ENCODE measurements at regions not wholly inside any gene's neighbourhood (a gene's known extent, or its start where the extent isn't known, plus 50 kb on each side); places are given as distances from the start of the nearest gene placed in this dataset.

DNA sequence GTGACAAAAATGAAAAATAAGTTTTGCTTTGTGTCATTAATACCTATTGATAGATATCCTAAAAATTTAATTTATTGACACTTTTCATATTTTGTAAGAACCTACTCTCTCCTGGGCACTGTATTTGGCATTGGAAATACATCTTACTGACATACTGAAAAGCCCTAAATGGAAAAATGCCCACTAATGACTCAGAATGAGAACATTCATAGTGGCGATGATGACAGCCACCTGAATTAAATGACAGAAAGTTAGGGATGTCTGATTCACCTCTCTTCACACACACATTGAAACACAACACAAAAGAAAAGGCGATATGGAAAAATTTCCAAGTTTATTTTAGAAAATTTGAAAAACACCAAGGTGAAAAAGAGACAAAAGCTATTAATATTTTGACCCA, 992.3 kb downstream of the STPG2 start:
- peak; percentile 11 for DNase-seq (ENCODE audit: low read depth)
- no peak overlapping the region for H3K4me3 ChIP-seq (ENCODE audit: low read length)
- TF ChIP-seq, protein P1, sequence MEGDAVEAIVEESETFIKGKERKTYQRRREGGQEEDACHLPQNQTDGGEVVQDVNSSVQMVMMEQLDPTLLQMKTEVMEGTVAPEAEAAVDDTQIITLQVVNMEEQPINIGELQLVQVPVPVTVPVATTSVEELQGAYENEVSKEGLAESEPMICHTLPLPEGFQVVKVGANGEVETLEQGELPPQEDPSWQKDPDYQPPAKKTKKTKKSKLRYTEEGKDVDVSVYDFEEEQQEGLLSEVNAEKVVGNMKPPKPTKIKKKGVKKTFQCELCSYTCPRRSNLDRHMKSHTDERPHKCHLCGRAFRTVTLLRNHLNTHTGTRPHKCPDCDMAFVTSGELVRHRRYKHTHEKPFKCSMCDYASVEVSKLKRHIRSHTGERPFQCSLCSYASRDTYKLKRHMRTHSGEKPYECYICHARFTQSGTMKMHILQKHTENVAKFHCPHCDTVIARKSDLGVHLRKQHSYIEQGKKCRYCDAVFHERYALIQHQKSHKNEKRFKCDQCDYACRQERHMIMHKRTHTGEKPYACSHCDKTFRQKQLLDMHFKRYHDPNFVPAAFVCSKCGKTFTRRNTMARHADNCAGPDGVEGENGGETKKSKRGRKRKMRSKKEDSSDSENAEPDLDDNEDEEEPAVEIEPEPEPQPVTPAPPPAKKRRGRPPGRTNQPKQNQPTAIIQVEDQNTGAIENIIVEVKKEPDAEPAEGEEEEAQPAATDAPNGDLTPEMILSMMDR (IDR thresholded peaks at IDR 0.05; ENCODE audit: insufficient read depth, low read depth, low read length, missing control alignments), result no peak

DNA sequence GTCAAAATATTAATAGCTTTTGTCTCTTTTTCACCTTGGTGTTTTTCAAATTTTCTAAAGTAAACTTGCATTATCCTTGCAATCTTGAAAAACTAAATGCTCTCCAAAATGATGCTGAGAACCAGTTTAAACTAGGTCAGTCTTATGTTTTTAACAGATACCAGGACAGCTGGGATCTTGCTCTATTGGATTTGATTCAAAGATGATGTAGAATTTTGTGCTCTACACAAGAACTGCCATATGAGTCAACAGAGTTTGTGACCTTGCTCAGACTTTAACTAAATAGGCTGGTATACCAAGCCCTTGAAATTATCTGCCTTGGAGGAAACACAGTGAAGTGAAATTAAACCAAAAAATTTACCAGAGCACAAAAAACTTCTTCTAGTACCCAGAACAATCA, 991.1 kb downstream of the STPG2 start:
- no peak for DNase-seq (ENCODE audit: low read depth)
- TF ChIP-seq, protein P1 (IDR thresholded peaks at IDR 0.05; ENCODE audit: insufficient read depth, low read depth, low read length, missing control alignments), result no peak
- H3K4me3 ChIP-seq (ENCODE audit: low read length), result no peak overlapping the region

DNA sequence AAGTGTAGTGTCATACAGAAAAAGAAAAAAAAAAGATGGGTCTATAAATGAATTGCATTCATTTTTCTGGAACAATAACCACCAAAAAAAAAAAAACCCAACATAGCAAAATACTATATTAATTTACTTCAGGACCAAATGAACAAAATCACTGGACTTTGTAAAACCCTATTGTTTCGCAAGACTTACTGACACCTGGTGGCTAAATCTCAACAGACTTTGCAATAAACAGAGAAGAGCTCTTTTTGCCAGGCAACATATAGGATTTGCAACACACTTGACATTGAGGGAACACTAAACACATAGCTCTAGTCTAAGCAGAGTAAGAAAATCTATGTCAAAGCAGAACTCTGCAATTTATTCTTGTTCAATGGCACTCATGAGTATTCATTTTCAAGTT, 990.2 kb downstream of the STPG2 start:
- TF ChIP-seq, protein P1 (IDR thresholded peaks at IDR 0.05; ENCODE audit: insufficient read depth, low read depth, low read length, missing control alignments), result peak; percentile 49

DNA sequence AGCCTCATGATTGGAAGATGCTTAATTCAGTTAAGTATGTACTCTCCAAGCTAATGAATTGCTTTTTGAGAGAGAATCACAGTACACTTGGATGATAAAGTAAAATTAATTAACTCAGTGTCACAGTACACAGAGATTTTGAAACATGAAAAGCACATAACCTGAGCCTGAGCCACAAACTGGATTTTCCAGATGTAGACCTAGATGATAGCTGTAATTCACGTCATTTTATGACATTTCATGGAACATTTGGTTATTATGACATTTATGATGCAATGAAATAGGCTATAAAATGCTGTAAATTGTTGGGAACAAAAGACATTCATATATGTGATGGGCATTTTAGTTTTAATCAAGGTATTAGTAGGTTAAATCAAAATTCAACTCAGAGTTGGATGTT, 983.7 kb downstream of the STPG2 start:
- TF ChIP-seq, protein P1 (IDR thresholded peaks at IDR 0.05; ENCODE audit: insufficient read depth, low read depth, low read length, missing control alignments), result no peak
- DNase-seq (ENCODE audit: low read depth), result no peak
- H3K4me3 ChIP-seq (ENCODE audit: low read length), result no peak overlapping the region

More for the DNA sequence above, 990.2 kb downstream of the STPG2 start:
- peak; percentile 54 for DNase-seq (ENCODE audit: low read depth)
- no peak overlapping the region for H3K4me3 ChIP-seq (ENCODE audit: low read length)

DNA sequence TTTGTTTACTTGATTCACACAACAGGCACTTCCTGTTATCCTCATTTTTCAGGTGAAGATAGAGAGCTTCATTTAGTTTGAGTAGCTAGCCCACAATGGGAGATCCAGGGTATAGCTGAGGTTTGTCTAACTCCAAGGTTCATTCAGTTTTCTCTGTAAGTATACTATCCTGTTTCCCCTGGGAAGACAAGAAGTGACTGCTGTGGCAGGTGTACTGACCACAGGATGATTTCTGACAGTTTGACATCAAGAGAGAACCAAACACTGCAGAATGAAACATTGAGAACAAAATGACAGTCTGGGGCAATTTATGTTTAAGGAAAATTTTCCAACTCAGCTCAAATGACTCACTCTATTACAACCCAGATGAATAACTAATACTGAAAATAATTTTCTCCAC, 958.0 kb downstream of the STPG2 start:
- TF ChIP-seq, protein P1 (IDR thresholded peaks at IDR 0.05; ENCODE audit: insufficient read depth, low read depth, low read length, missing control alignments), result no peak
- no peak for DNase-seq (ENCODE audit: low read depth)
- H3K4me3 ChIP-seq (ENCODE audit: low read length), result no peak overlapping the region

DNA sequence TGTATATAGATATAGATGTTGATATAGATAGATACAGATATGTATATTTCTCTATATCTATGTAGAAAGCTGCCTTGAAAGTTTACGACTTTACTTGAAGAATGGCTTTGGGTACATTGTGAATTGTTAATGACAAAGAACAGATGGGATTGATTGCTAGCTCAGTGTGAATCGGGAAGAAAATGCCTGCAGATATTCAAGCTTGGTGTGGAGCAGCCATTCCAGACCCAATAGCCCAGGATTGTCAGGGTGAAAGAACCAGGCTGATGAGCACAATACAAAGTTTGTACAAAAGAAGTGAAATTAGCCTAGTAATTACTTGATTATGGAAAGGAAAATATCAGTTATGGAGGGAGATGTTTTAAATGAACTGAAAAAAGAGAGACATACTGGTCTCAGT, 946.2 kb downstream of the STPG2 start:
- no peak overlapping the region for H3K4me3 ChIP-seq (ENCODE audit: low read length)
- DNase-seq (ENCODE audit: low read depth), result no peak
- TF ChIP-seq, protein P1 (IDR thresholded peaks at IDR 0.05; ENCODE audit: insufficient read depth, low read depth, low read length, missing control alignments), result no peak

DNA sequence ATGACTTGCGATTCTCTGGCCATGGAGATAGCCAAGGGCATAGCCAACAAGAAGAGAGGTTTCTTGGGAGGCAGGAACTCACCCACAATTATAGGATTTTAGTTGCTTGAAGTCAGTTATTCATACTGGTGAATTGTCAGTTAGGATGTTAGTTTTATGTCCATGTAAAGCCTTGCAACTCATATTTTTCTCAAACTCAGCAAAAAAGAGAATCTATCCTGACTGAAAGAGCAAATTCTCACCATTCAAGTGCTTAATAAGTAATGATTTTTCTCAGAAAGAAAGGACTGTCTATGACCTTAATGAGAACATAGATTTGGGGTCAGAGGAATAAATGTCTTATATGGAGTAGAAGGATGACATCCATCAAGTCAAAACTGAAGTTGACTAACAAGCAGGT, 934.5 kb downstream of the STPG2 start:
- TF ChIP-seq, protein P1 (IDR thresholded peaks at IDR 0.05; ENCODE audit: insufficient read depth, low read depth, low read length, missing control alignments), result no peak
- no peak for DNase-seq (ENCODE audit: low read depth)

More for the DNA sequence above, 934.5 kb downstream of the STPG2 start:
- H3K4me3 ChIP-seq (ENCODE audit: low read length), result no peak overlapping the region

Measured in epithelial cell of esophagus (primary cell).